ENCODE measurements at regions not wholly inside any gene's neighbourhood (a gene's known extent, or its start where the extent isn't known, plus 50 kb on each side); places are given as distances from the start of the nearest gene placed in this dataset.
"Not testable (repeated sequence)": the region's sequence is repeated elsewhere in the genome, so short reads cannot be mapped to it uniquely, and the experiment has no call there.

DNA sequence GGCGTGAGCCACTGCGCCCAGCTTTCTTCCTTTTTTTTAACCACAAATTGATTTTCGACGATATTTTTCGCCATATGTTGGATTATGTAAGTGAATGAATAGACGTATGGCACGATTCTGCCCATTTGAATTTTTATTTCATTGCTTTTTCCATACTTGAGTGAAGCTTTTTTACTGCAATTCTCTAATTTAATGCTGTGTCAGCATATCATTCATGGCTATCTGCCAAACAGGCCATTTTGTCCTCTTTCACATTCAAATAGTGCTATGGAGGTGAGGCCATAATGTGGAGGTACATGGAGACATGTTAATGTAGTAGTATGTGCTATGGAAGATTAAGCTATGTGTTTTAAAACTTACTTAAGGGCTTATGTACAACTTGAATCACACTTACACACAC, 152.1 kb upstream of the TUSC1 start:
- DNase-seq, result no peak

DNA sequence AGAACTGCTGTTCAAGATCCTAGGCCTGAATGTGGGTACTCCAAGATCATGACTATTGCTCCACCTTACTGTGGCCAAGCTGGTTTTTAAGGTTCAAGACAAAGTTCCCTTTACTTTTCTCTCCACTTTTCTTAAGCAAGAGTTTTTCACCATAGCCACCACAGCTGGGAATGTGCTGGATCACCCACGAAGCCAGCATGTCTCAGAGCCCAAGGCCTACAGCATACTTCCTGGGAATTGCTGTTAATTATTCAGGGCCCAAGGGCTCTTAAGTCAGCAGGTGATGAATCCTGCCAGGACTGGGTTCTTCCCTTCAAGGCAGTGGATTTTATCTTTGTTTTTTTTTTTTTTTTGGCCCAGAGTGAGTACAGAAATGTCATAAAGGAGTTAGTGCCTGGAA, 149.4 kb upstream of the TUSC1 start:
- DNase-seq, result no peak

DNA sequence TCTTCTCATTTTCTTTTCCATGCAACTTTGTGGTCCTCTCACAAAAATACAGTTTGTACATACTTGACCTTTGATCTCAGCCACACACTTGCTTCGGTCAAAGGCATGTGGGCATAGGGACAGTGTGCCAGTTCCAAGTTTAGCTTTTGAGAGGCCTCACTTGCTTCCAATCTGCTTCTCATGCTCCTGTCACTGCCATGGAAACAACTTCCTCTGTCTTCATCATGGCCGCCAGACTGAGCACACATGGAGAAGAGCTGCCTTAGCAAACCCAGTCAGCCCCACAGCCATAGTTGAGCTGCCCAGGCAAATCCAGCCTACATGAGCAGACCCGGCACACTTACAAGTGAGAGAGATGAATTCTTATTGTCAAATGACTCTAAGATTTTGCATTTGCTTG, 138.2 kb upstream of the TUSC1 start:
- DNase-seq, result no peak

DNA sequence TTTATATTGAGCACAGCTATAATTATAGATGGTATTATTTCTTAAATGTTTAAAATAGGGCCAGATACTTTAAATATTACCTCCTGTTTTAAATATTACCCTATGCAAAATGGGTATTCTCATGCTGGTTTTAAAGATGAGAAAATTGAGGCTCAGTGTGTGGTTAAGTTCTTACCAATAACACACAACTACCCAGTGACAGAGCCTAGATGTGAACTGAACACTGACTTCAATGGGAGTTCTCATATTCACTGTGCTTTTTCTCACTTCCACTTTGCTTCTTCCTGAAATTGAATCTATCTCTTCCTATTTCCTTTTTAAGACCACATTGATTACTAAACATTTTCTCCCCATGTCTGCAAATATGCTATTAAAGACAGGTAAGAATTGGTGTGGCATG, 135.8 kb upstream of the TUSC1 start:
- no peak for DNase-seq

DNA sequence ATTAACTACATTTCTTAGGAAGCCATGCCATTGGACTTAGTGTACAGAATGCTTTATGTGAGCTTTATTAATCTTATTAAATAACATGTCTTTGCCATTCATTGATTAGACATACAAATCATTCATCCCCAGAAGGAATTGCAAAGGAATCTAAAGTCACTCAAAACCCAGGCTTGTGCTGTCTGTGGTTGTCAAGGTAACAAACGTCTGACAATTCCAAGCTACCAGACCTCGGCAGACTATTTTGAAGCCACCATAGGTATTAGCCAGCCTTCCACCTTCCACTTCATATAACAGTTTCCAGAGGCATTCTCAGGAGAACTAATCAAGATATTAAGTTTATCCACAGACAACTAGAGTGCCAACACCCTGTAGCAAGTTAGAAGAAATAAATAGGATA, 135.2 kb upstream of the TUSC1 start:
- DNase-seq, result no peak

DNA sequence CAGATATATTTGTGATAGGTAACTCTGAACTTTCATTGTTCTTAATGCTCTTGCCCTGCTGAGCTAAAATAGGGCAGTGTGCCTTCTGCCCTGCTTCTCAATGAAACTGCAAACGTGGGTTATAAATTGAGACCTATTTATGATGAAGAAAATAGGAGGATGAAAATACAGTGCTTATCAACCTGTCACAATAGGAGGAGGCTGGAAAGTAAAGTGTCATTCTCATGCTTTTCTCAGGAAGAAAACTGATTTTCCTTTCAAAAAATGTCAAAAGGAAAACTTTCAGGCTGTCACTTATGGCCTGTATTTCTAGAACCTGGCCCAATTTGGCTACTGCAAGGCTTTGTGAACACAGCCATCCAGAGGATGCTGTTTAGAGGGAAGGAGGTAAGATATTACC, 130.3 kb upstream of the TUSC1 start:
- no peak for DNase-seq

DNA sequence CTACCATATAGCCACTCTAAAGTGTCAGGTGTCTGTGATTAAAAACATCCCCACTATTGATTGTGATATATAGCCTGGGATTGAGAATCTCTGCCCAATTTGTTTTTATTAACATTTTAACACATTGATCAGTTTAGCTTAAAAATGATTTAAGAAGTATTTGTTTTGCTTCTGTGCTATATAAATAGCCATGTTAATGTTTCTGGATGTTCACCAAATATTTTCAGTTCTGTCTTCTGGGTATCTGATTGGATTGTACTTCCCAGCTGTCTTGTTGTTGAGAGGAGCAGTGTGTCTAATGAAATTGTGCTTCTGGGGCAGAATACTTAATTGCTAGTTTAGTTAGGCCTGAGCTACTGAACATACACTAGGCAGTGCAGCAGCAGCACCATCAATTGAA, 126.6 kb upstream of the TUSC1 start:
- DNase-seq, result no peak

DNA sequence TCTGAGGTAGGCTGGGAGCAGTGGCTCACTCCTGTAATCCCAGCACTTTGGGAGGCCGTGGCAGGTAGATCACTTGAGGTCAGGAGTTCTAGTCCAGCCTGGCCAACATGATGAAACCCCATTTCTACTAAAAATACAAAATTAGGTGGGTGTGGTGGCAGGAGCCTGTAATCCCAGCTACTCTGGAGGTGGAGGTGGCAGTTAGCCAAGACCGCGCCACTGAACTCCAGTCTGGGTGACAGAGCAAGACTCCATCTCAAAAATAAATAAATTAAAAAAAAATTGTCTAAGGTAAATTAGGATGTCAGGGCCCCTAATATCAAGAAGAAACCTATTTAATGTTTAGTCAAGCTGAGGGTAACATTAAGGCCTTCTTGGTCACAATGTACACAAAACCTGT, 123.7 kb upstream of the TUSC1 start:
- not testable (repeated sequence) for DNase-seq

DNA sequence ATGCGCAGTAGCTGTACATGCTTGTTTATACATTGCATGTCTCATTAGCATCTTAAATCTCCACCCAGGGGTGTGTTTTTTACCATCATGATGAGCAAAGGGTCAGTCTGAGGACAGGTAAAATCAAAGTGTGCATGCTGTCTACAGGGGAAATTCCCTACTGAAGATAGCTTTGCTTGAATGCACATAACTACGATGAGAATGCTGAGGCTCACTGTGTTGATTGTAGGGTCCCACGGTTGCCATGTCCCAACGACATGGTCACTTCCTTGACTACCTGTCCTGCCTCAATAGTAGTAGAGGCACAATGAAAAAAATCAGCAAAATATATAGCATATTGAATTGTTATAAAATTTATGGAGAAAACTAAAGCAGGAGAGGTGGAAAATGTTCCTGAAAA, 95.6 kb upstream of the TUSC1 start:
- DNase-seq, result no peak

DNA sequence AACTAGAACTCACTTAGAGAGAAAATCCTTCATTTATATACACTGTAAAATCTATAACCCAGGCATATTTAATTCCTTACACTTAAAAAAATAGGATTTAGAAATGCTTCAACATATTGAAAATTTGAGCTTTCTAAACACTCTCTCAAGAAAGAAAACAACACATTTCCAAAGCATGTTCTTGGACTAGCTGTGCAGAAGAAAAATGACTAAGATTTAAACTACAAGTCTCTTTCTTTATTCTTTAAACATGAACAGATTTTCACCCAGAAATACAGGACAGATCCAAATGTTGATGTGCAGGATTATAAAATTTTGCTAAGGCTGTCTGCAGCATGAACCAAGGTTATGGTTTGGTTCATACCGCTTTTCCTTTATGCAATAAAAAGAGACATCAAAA, 77.7 kb upstream of the TUSC1 start:
- DNase-seq, result no peak

DNA sequence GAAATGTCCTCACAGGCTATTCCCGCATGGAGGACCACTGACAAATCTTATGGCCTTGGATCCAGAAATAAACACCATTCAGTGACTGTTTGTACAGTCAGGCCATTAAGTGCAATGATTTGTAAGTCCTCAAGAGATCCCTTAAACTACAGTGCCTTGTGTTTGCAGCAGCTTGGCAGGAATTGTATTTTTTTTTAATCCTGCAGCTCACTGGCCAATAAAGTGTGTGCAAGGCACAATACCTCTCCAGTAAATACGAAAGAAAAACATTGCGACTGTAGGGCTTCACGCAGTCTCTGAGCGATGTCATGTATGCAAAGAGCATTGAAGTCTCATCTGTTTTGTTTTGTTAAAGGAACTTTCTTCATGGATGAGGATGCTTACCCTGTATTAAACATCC, 74.2 kb upstream of the TUSC1 start:
- DNase-seq, result peak; percentile 39

DNA sequence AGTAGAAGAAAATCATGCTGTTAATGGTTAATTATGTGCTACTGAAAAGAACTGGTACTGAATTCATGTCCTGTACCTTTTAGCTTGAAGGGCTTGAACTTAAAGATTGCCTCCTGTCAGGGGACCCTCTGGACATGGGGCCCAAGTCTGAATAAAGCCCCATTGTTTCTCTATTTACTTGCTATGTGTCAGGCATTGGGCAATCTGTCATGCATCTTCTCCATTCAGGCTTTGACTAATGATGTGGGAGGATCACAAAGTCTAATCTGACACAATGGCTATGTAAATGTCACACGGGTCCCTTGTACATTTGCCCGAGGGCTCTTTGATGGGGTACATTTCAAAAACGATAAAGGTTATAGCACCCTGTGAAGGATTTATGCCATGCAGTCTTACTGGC, 64.0 kb upstream of the TUSC1 start:
- peak; percentile 30 for DNase-seq

DNA sequence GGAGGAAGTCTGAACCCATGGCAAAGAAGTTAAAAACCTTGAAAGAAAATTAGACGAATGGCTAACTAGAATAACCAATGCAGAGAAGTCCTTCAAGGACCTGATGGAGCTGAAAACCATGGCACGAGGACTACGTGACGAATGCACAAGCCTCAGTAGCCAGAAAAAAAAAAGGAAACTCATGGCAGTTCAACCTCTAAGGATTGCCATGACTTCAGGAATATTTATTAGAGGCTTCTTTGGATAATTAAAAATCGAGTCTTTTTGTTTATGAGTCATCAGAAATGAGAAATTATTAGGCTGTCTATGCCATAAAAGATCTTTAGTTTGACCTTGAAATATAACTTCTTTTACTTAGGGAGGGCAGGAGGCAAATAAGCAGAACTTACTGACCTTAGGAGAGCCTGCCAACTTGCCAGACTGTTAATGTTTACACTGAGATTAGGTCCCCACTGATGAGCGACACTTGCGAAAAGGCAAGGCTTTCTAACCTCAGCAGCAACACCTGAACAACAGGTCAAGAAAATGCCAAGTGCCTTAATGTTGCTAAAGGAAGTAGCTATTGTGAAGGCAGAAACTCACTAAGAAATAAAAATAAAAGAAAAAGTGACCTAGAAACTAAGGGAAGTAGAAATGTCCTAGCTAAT, 55.2 kb upstream of the TUSC1 start:
- no peak for DNase-seq

DNA sequence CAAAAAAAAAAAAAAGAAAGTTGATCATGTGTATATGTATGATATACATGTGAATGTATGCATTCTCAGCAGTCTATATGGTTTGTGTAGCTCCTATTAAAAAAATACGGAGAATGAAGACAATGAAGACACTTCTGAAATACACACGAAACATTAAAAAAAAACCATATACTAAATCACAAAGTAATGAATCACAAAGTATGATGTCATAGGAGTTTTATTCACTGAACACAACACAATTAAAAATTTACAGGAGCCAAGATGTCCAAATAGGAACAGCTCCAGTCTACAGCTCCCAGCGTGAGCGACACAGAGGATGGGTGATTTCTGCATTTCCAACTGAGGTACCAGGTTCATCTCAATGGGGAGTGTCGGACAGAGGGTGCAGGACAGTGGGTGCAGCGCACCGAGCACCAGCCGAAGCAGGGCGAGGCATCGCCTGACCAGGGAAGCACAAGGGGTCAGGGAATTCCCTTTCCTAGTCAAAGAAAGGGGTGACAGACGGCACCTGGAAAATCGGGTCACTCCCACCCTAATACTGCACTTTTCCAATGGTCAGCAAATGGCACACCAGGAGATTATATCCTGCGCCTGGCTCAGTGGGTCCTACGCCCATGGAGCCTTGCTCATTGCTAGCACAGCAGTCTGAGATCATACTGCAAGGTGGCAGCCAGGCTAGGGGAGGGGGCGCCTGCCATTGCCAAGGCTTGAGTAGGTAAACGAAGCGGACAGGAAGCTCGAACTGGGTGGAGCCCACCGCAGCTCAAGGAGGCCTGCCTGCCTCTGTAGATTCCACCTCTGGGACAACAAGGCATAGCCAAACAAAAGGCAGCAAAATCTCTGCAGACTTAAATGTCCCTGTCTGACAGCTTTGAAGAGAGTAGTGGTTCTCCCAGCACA, 53.9 kb upstream of the TUSC1 start:
- not testable (repeated sequence) for DNase-seq

Measured in SHP77 treated with DMSO at 0.1 percent for 48 hours (cell line).